PC-9 (cell line): ENCODE measurements at regions not wholly inside any gene's neighbourhood (a gene's known extent, or its start where the extent isn't known, plus 50 kb on each side); places are given as distances from the start of the nearest gene placed in this dataset.

Experiments
- CTCF ChIP-seq: fragments of 200-600 bp; sonication (generic); conservative IDR thresholded peaks from 2 replicates; pipeline ENCODE4 v1.6.1; 2017; ENCODE audit warnings: mixed run types, antibody characterized with exemption, mild to moderate bottlenecking, moderate library complexity
- EZH2 ChIP-seq: fragments of 200-600 bp; sonication (generic); IDR thresholded peaks from 2 replicates; pipeline ENCODE4 v1.8.0; 2017; ENCODE audit warnings: antibody characterized with exemption, low read depth

DNA sequence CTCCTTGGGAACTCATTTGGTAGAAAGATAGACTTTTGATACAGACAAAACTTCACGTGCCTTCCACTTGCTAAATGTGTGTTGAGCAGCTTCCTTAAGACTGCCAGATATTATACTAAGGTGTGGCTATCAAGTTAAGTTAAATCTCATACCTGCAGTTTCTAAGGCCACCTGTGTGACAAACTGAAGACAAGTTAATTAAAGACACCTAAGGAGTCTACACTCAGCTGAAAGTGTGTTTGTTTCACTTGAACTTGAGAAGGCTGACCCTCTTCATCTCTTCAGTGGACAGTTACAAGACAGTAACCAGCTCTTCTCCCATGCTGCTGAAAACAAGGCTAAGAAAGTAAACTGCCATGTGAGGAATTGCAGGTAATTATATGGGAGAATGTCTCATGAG lies 124.0 kb downstream of the NPY start:
- TF ChIP-seq CTCF (no peak), EZH2 (no peak)
